Heart left ventricle (tissue), 16 donors: ENCODE measurements at regions not wholly inside any gene's neighbourhood (a gene's known extent, or its start where the extent isn't known, plus 50 kb on each side); places are given as distances from the start of the nearest gene placed in this dataset.

Source experiments
- ATAC-seq, 4 donors: fragments of 200-7000 bp; cut with Tn5 transposase; one replicate each; pipeline ENCODE4 v1.9.1; 2020 to 2022; ENCODE audit warnings: moderate library complexity in 4 of 4, mild to moderate bottlenecking in 3 of 4, moderate number of reproducible peaks in 1 of 4
- DNase-seq, 5 donors: peaks; one replicate each; pipeline ENCODE4 v3.0.0-alpha.2; 2020
- H3K27ac ChIP-seq, 12 donors: fragments of 200-600 bp; sonication (generic) in 4 of 12; one replicate each; pipeline versions ENCODE4 v1.5.0 to v1.8.0; 2016 to 2022; ENCODE audit warnings: mild to moderate bottlenecking in 2 of 12
- H3K27me3 ChIP-seq, 9 donors: fragments of 200-600 bp; sonication (generic) in 2 of 9; one replicate each; pipeline versions ENCODE4 v1.5.1 to v1.8.0; 2016 to 2022; ENCODE audit warnings: mild to moderate bottlenecking in 3 of 9
- H3K36me3 ChIP-seq, 9 donors: fragments of 200-600 bp; sonication (generic) in 2 of 9; one replicate each; pipeline versions ENCODE4 v1.5.0 to v1.8.0; 2018 to 2022; ENCODE audit warnings: mild to moderate bottlenecking in 2 of 9
- H3K4me1 ChIP-seq, 12 donors: fragments of 200-600 bp; sonication (generic) in 4 of 12; one replicate each; pipeline versions ENCODE4 v1.5.0 to v1.8.0; 2016 to 2022; ENCODE audit warnings: mild to moderate bottlenecking in 3 of 12
- H3K4me3 ChIP-seq, 12 donors: fragments of 200-600 bp; sonication (generic) in 4 of 12; one replicate each; pipeline versions ENCODE4 v1.5.0 to v1.8.0; 2017 to 2022; ENCODE audit warnings: mild to moderate bottlenecking in 9 of 12, moderate library complexity in 4 of 12
- H3K9me3 ChIP-seq, 12 donors: fragments of 200-600 bp; sonication (generic) in 4 of 12; one replicate each; pipeline versions ENCODE4 v1.5.0 to v1.8.0; 2016 to 2022; ENCODE audit warnings: mild to moderate bottlenecking in 1 of 12
- CTCF ChIP-seq, 12 donors: fragments of 200-600 bp; sonication (generic) in 4 of 12; IDR thresholded peaks; one replicate each; pipeline versions ENCODE4 v1.5.0 to v1.8.0; 2018 to 2022; ENCODE audit warnings: antibody characterized with exemption in 12 of 12, mild to moderate bottlenecking in 5 of 12
- POLR2A ChIP-seq, 2 donors: fragments of 450-650 bp; IDR thresholded peaks; one replicate each; pipeline ENCODE4 v1.6.1; 2017; ENCODE audit warnings: antibody characterized with exemption in 2 of 2, mild to moderate bottlenecking in 2 of 2, moderate library complexity in 2 of 2
- WGBS, 4 donors: extraction: QIAGEN DNeasy Blood & Tissue Kit in 2 of 4; methylation state at CpG; one replicate each; pipeline versions ENCODE4 v1.1.5 to v1.1.7; 2013 to 2018; 5-methylcytosine and 5-hydroxymethylcytosine counted together
- intact Hi-C, 10 donors: fragments of 100-400 bp; cut with DNase I; formaldehyde crosslinking; loops; one replicate each; pipeline versions ENCODE4 v1.11.1 to v1.14.2; 2022
- donor health status: ischemic (EF 13 %, LVEDD 7.1; RV severe dilation, severe dysfunction).
- donor health status: healthy with polysubstance abuse.
- donor health status: DM: no; HTN: yes; CAD: no.
- donor health status: DM: no; HTN: no; CAD: no.
- donor health status: ischemic (EF 25% LVEDD 6.9; RV normal size, moderate dysfunction).
- donor health status: ischemic (EF 25% LVEDD 5.7; RV mildly dilated, moderate dysfunction).
- donor health status: healthy.
- donor health status: DM: yes; HTN: yes; CAD: no.
- donor health status: ischemic (EF 35%, LVEDD 5.7; RV mildly dilated, moderate dysfunction).
- donor health status: nonischemic (EF 11% LVEDD 7.7; RV severe dilation, severe dysfunction).
- donor health status: DM: yes; HTN: yes; CAD: no.
- donor health status: PGD.
- donor health status: ischemic (EF 29% LVEDD 5.4; RV normal size, mild dysfunction).
- donor health status: nonischemic (EF 23%, LVEDD 6.1; RV moderate dilation, normal function).

GRCh38 chr14:28941758-28942157, 175.2 kb downstream of the FOXG1 start:
- no peak for TF ChIP-seq POLR2A (IDR thresholded peaks at IDR 0.05)
- no peak for TF ChIP-seq CTCF (IDR thresholded peaks at IDR 0.05)
- Histone ChIP-seq H3K27me3 (no peaks in the 10 kb centered on the region), H3K36me3 (no peaks in the 10 kb centered on the region), H3K4me3 (no peak overlapping the region), H3K4me1 (no peaks in the 10 kb centered on the region), H3K9me3 (peaks cover 0 to 13% (median 0%) of the 10 kb centered on the region in 12 donors), H3K27ac (no peak overlapping the region)
- DNase-seq (no peak), ATAC-seq (no peak)
- 90 to 96% (median 92%) methylated on average over 1 of the region's 1 CpG for WGBS, 4 donors
- intact Hi-C loops: no loop called here

- no peaks in the 10 kb centered on the region for H3K27me3 ChIP-seq
- H3K4me3 ChIP-seq: no peak overlapping the region
- intact Hi-C loops: no loop called here
- ATAC-seq (no peak), DNase-seq (no peak)
- H3K27ac ChIP-seq: no peak overlapping the region
- 78 to 86% (median 80%) methylated on average over 2 of the region's 2 CpGs for WGBS, 4 donors
- no peaks in the 10 kb centered on the region for H3K36me3 ChIP-seq
- TF ChIP-seq CTCF (IDR thresholded peaks at IDR 0.05) (no peak), POLR2A (IDR thresholded peaks at IDR 0.05) (no peak)
- peaks cover 0 to 7% (median 0%) of the 10 kb centered on the region in 12 donors for H3K9me3 ChIP-seq
- H3K4me1 ChIP-seq: no peaks in the 10 kb centered on the region
Observed at GRCh38 chr14:28944605-28945004, 178.0 kb downstream of the FOXG1 start.

GRCh38 chr14:28946267-28946666, 179.7 kb downstream of the FOXG1 start:
- H3K4me3 ChIP-seq: no peak overlapping the region

GRCh38 chr14:28949503-28949902, 182.9 kb downstream of the FOXG1 start:
- no peak for ATAC-seq
- no peak for DNase-seq
- H3K27ac ChIP-seq: no peak overlapping the region
- 86 to 89% (median 89%) methylated on average over 2 of the region's 2 CpGs for WGBS, 4 donors
- peaks cover 0 to 4% (median 0%) of the 10 kb centered on the region in 12 donors for H3K9me3 ChIP-seq
- no peaks in the 10 kb centered on the region for H3K36me3 ChIP-seq
- H3K4me1 ChIP-seq: no peaks in the 10 kb centered on the region
- intact Hi-C loops: no loop called here
- H3K27me3 ChIP-seq: no peaks in the 10 kb centered on the region
- H3K4me3 ChIP-seq: no peak overlapping the region
- TF ChIP-seq CTCF (IDR thresholded peaks at IDR 0.05): no peak
- no peak for TF ChIP-seq POLR2A (IDR thresholded peaks at IDR 0.05)

More at GRCh38 chr14:28946267-28946666, 179.7 kb downstream of the FOXG1 start:
- 54 to 65% (median 59%) methylated on average over 1 of the region's 1 CpG for whole genome bisulfite sequencing, 4 donors
- DNase-seq: no peak
- ATAC-seq: no peak
- peaks cover 0 to 7% (median 0%) of the 10 kb centered on the region in 12 donors for H3K9me3 ChIP-seq
- H3K27me3 ChIP-seq: no peaks in the 10 kb centered on the region
- TF ChIP-seq POLR2A (IDR thresholded peaks at IDR 0.05) (no peak), CTCF (IDR thresholded peaks at IDR 0.05) (no peak)
- H3K4me1 ChIP-seq: no peaks in the 10 kb centered on the region
- no peaks in the 10 kb centered on the region for H3K36me3 ChIP-seq
- H3K27ac ChIP-seq: no peak overlapping the region
- intact Hi-C loops: no loop called here
